B cell (primary cell): ENCODE measurements at regions not wholly inside any gene's neighbourhood (a gene's known extent, or its start where the extent isn't known, plus 50 kb on each side); places are given as distances from the start of the nearest gene placed in this dataset.

Experiments
- ATAC-seq: fragments of 200-7000 bp; cut with Tn5 transposase; one replicate; pipeline ENCODE4 v1.10.0; 2021; ENCODE audit warnings: low read depth, mild to moderate bottlenecking, moderate number of reproducible peaks, moderate library complexity
- CTCF ChIA-PET: fragments of 350-600 bp; sonication (Branson Sonifier 250); formaldehyde crosslinking; loops from one replicate; lab custom pipeline; 2021; ENCODE audit warnings: antibody characterized with exemption, inconsistent platforms; lab: Charles Lee
- POLR2A ChIA-PET: fragments of 350-600 bp; sonication (Branson Sonifier 250); formaldehyde crosslinking; loops from one replicate; lab custom pipeline; 2021; ENCODE audit warnings: antibody characterized with exemption; lab: Charles Lee
- DNase-seq: peaks from one replicate; pipeline ENCODE4 v3.0.0; 2013
- H2AFZ ChIP-seq: 2 replicates; pipeline ENCODE4 v1.6.1; 2012; ENCODE audit warnings: mild to moderate bottlenecking, low read depth, low read length; ENCODE audit not compliant: insufficient read depth, poor library complexity, severe bottlenecking
- H3K27ac ChIP-seq, 2 donors: 1 replicate in 1 of 2; 2 replicates in 1 of 2; pipeline ENCODE4 v1.5.1; 2012 to 2013; ENCODE audit warnings: low read length in 2 of 2, mild to moderate bottlenecking in 2 of 2, moderate library complexity in 1 of 2
- H3K27me3 ChIP-seq, 4 experiments: fragments of 200-600 bp in 1 of 4; sonication (generic) in 1 of 4; replicated peaks in 1 of 4; 1 replicate in 2 of 4; 2 replicates in 2 of 4; pipeline versions ENCODE4 v1.6.1 to v1.7.0; 2013 to 2016; ENCODE audit warnings: low read length in 3 of 4, mild to moderate bottlenecking in 2 of 4, mixed read lengths in 1 of 4, moderate library complexity in 1 of 4; ENCODE audit not compliant: insufficient read depth in 4 of 4, control insufficient read depth in 3 of 4; ENCODE audit errors: control extremely low read depth in 1 of 4
- H3K36me3 ChIP-seq, 2 experiments: replicated peaks in 1 of 2; 1 replicate in 1 of 2; 2 replicates in 1 of 2; pipeline versions ENCODE4 v1.6.1 to v1.7.1; 2013; ENCODE audit warnings: low read length in 1 of 2; ENCODE audit not compliant: insufficient read depth in 2 of 2, control insufficient read depth in 1 of 2; ENCODE audit errors: control extremely low read depth in 1 of 2, extremely low read depth in 1 of 2
- H3K4me1 ChIP-seq, 2 donors: fragments of 200-600 bp in 1 of 2; sonication (generic) in 1 of 2; 1 replicate in 1 of 2; 2 replicates in 1 of 2; pipeline versions ENCODE4 v1.5.1 to v1.6.1; 2013 to 2017; ENCODE audit warnings: low read length in 2 of 2; ENCODE audit not compliant: control insufficient read depth in 2 of 2, insufficient read depth in 2 of 2
- H3K4me2 ChIP-seq: replicated peaks from 2 replicates; pipeline ENCODE3; 2012; ENCODE audit warnings: mild to moderate bottlenecking, low read depth, low read length; ENCODE audit not compliant: poor library complexity, severe bottlenecking
- H3K4me3 ChIP-seq, 5 experiments: fragments of 200-600 bp in 1 of 5; sonication (generic) in 1 of 5; 1 replicate in 3 of 5; 2 replicates in 2 of 5; pipeline versions ENCODE4 v1.5.1 to v1.7.0; 2011 to 2016; ENCODE audit warnings: low read length in 4 of 5, mild to moderate bottlenecking in 4 of 5, low read depth in 2 of 5, control low read depth in 1 of 5, moderate library complexity in 1 of 5; ENCODE audit not compliant: insufficient read depth in 1 of 5; ENCODE audit errors: control extremely low read depth in 1 of 5, extremely low read depth in 1 of 5
- H3K79me2 ChIP-seq: fragments of 200-600 bp; sonication (generic); one replicate; pipeline ENCODE4 v1.6.0; 2016; ENCODE audit warnings: low read length; ENCODE audit not compliant: control insufficient read depth, insufficient read depth
- H3K9ac ChIP-seq: fragments of 200-600 bp; sonication (generic); 2 replicates; pipeline ENCODE4 v1.6.1; 2017; ENCODE audit warnings: mild to moderate bottlenecking, low read length, moderate library complexity
- H3K9me3 ChIP-seq, 3 donors: one replicate each; pipeline versions ENCODE4 v1.6.1 to v1.7.1; 2013; ENCODE audit warnings: low read length in 2 of 3; ENCODE audit not compliant: control insufficient read depth in 2 of 3, insufficient read depth in 1 of 3; ENCODE audit errors: control extremely low read depth in 1 of 3
- H4K20me1 ChIP-seq: 2 replicates; pipeline ENCODE4 v1.6.0; 2012; ENCODE audit warnings: mild to moderate bottlenecking, low read length; ENCODE audit not compliant: insufficient read depth, control insufficient read depth, poor library complexity, severe bottlenecking
- H3K27ac Mint-ChIP-seq: one replicate; pipeline ENCODE4 v1.8.0; 2021; ENCODE audit warnings: mixed read lengths
- H3K27me3 Mint-ChIP-seq: one replicate; pipeline ENCODE4 v1.8.0; 2021; ENCODE audit warnings: mixed read lengths
- H3K4me1 Mint-ChIP-seq: one replicate; pipeline ENCODE4 v1.8.0; 2021; ENCODE audit warnings: mixed read lengths
- H3K4me3 Mint-ChIP-seq: one replicate; pipeline ENCODE4 v1.8.0; 2021; ENCODE audit warnings: mixed read lengths
- H3K9me3 Mint-ChIP-seq: one replicate; pipeline ENCODE4 v1.8.0; 2022; ENCODE audit warnings: mixed read lengths; ENCODE audit not compliant: insufficient read depth
- CTCF ChIP-seq: fragments of 200-600 bp; IDR thresholded peaks from one replicate; pipeline ENCODE4 v1.8.0; 2022; ENCODE audit warnings: antibody characterized with exemption, mild to moderate bottlenecking
- EZH2 ChIP-seq: IDR thresholded peaks from 2 replicates; pipeline ENCODE4 v1.6.1; 2012; ENCODE audit warnings: borderline replicate concordance, low read depth, mild to moderate bottlenecking, moderate library complexity, low read length; ENCODE audit not compliant: insufficient read depth, poor library complexity, severe bottlenecking
- WGBS: methylation state at CpG from one replicate; pipeline ENCODE4 v1.1.5; 2013; ENCODE audit warnings: missing lambda C conversion rate; ENCODE audit not compliant: insufficient coverage; 5-methylcytosine and 5-hydroxymethylcytosine counted together
- intact Hi-C: fragments of 100-400 bp; cut with micrococcal nuclease; formaldehyde crosslinking; loops from one replicate; pipeline ENCODE4 v1.10.0; 2022

- Histone ChIP-seq H3K27me3 (no peaks in the 10 kb centered on the region), H3K27ac (no peak overlapping the region), H3K79me2 (no peaks in the 10 kb centered on the region), H3K9ac (no peak overlapping the region), H2AFZ (no peak overlapping the region), H3K4me2 (no peak overlapping the region), H3K36me3 (no peaks in the 10 kb centered on the region), H4K20me1 (no peaks in the 10 kb centered on the region), H3K4me1 (no peaks in the 10 kb centered on the region), H3K9me3 (no peaks in the 10 kb centered on the region), H3K4me3 (no peak overlapping the region)
- no CpG with 5 or more reads among the region's 5 CpGs for WGBS
- ChIA-PET CTCF (no interaction called here), POLR2A (no interaction called here)
- ATAC-seq (no peak), DNase-seq (no peak)
- no peak overlapping the region for H3K4me3 Mint-ChIP-seq
- no peak overlapping the region for H3K27ac Mint-ChIP-seq
- H3K27me3 Mint-ChIP-seq: no peaks in the 10 kb centered on the region
- no peaks in the 10 kb centered on the region for H3K4me1 Mint-ChIP-seq
- peaks cover 3% of the 10 kb centered on the region for H3K9me3 Mint-ChIP-seq
- no peak for TF ChIP-seq EZH2
- no peak for TF ChIP-seq CTCF
- intact Hi-C loops: no loop called here
Observed at GRCh38 chr4:91984466-91984865, 319.3 kb upstream of the GRID2 start.

GRCh38 chr4:91989914-91990313 is 313.9 kb upstream of the GRID2 start:
- intact Hi-C loops: no loop called here
- Mint-ChIP-seq H3K9me3 (peaks cover 3% of the 10 kb centered on the region), H3K4me1 (no peaks in the 10 kb centered on the region), H3K4me3 (no peak overlapping the region), H3K27ac (no peak overlapping the region), H3K27me3 (no peaks in the 10 kb centered on the region)
- no peak for ATAC-seq
- Histone ChIP-seq H3K4me3 (no peak overlapping the region), H2AFZ (no peak overlapping the region), H3K27ac (no peak overlapping the region), H4K20me1 (no peaks in the 10 kb centered on the region), H3K79me2 (no peaks in the 10 kb centered on the region), H3K4me2 (no peak overlapping the region), H3K27me3 (no peaks in the 10 kb centered on the region), H3K36me3 (no peaks in the 10 kb centered on the region), H3K9me3 (no peaks in the 10 kb centered on the region), H3K9ac (no peak overlapping the region), H3K4me1 (no peaks in the 10 kb centered on the region)
- ChIA-PET POLR2A (no interaction called here), CTCF (no interaction called here)
- 0% methylated on average over 1 of the region's 2 CpGs for WGBS
- no peak for TF ChIP-seq EZH2
- TF ChIP-seq CTCF: no peak
- DNase-seq: no peak
